T-cell (primary cell): ENCODE measurements at regions not wholly inside any gene's neighbourhood (a gene's known extent, or its start where the extent isn't known, plus 50 kb on each side); places are given as distances from the start of the nearest gene placed in this dataset.

Experiments used
- ATAC-seq, 4 experiments: fragments of 200-7000 bp in 3 of 4; fragments of 150-1000 bp in 1 of 4; cut with Tn5 transposase; replicated peaks in 1 of 4; 1 replicate in 3 of 4; 2 replicates in 1 of 4; pipeline ENCODE4 v1.10.0; 2021; ENCODE audit warnings: moderate library complexity in 3 of 4, mild to moderate bottlenecking in 2 of 4, moderate number of reproducible peaks in 1 of 4
- CTCF ChIA-PET, 2 donors: fragments of 300-600 bp; sonication (Branson Sonifier 250); formaldehyde crosslinking; loops; one replicate each; lab custom pipeline; 2022; ENCODE audit warnings: antibody characterized with exemption in 2 of 2; lab: Charles Lee
- POLR2A ChIA-PET, 2 donors: fragments of 300-600 bp; sonication (Branson Sonifier 250); formaldehyde crosslinking; loops; one replicate each; lab custom pipeline; 2022; ENCODE audit warnings: antibody characterized with exemption in 2 of 2; lab: Charles Lee
- DNase-seq, 35 experiments: peaks; one replicate each; pipeline versions ENCODE4 v3.0.0 to v3.0.0-alpha.2; 2013 to 2023
- H3K27ac ChIP-seq: one replicate; pipeline ENCODE4 v1.5.1; 2013; ENCODE audit warnings: low read length
- H3K27me3 ChIP-seq, 2 experiments: replicated peaks in 1 of 2; 1 replicate in 1 of 2; 2 replicates in 1 of 2; pipeline versions ENCODE4 v1.6.1 to v1.7.0; 2013; ENCODE audit warnings: low read length in 1 of 2, mixed read lengths in 1 of 2; ENCODE audit not compliant: control insufficient read depth in 2 of 2, insufficient read depth in 2 of 2; ENCODE audit errors: extremely low read depth in 1 of 2
- H3K36me3 ChIP-seq, 2 donors: 1 replicate in 1 of 2; 2 replicates in 1 of 2; pipeline versions ENCODE4 v1.6.1 to v1.7.0; 2013; ENCODE audit warnings: low read length in 1 of 2; ENCODE audit not compliant: control insufficient read depth in 2 of 2, insufficient read depth in 1 of 2; ENCODE audit errors: extremely low read depth in 1 of 2
- H3K4me1 ChIP-seq, 2 experiments: 1 replicate in 1 of 2; 2 replicates in 1 of 2; pipeline versions ENCODE4 v1.6.1 to v1.7.0; 2013; ENCODE audit warnings: low read length in 2 of 2, mixed read lengths in 1 of 2; ENCODE audit not compliant: insufficient read depth in 2 of 2, control insufficient read depth in 1 of 2; ENCODE audit errors: extremely low read depth in 1 of 2
- H3K4me3 ChIP-seq, 2 donors: 1 replicate in 1 of 2; 2 replicates in 1 of 2; pipeline versions ENCODE4 v1.5.1 to v1.7.0; 2013; ENCODE audit warnings: mild to moderate bottlenecking in 2 of 2, low read length in 1 of 2, moderate library complexity in 1 of 2; ENCODE audit not compliant: control insufficient read depth in 1 of 2; ENCODE audit errors: extremely low read depth in 1 of 2
- H3K9me3 ChIP-seq: 2 replicates; pipeline ENCODE4 v1.7.0; 2013
- H3K27ac Mint-ChIP-seq, 2 donors: one replicate each; pipeline ENCODE4 v1.8.0; 2020 to 2021; ENCODE audit warnings: mild to moderate bottlenecking in 2 of 2, mixed read lengths in 2 of 2
- H3K27me3 Mint-ChIP-seq, 2 donors: one replicate each; pipeline ENCODE4 v1.8.0; 2021 to 2022; ENCODE audit warnings: mixed read lengths in 2 of 2
- H3K36me3 Mint-ChIP-seq: one replicate; pipeline ENCODE4 v1.8.0; 2021; ENCODE audit warnings: mixed read lengths
- H3K4me1 Mint-ChIP-seq, 3 donors: one replicate each; pipeline ENCODE4 v1.8.0; 2020 to 2022; ENCODE audit warnings: mixed read lengths in 3 of 3, mild to moderate bottlenecking in 1 of 3
- H3K4me3 Mint-ChIP-seq, 3 donors: one replicate each; pipeline ENCODE4 v1.8.0; 2020 to 2022; ENCODE audit warnings: mild to moderate bottlenecking in 3 of 3, mixed read lengths in 3 of 3, moderate library complexity in 3 of 3
- H3K9me3 Mint-ChIP-seq, 3 donors: one replicate each; pipeline ENCODE4 v1.8.0; 2020 to 2022; ENCODE audit warnings: mixed read lengths in 3 of 3
- WGBS: methylation state at CpG from one replicate; pipeline ENCODE4 v1.1.5; 2013; ENCODE audit warnings: missing lambda C conversion rate; ENCODE audit not compliant: insufficient coverage; 5-methylcytosine and 5-hydroxymethylcytosine counted together

GRCh38 chr12:90622431-90622830 lies 332.5 kb downstream of the CCER1 start:
- Mint-ChIP-seq H3K9me3 (peaks cover 0 to 7% (median 0%) of the 10 kb centered on the region in 3 donors), H3K4me1 (no peaks in the 10 kb centered on the region), H3K4me3 (no peak overlapping the region), H3K27ac (no peak overlapping the region), H3K27me3 (no peaks in the 10 kb centered on the region), H3K36me3 (no peaks in the 10 kb centered on the region)
- H3K27ac ChIP-seq = no peak overlapping the region
- ATAC-seq (no peak), DNase-seq (no peak)
- H3K27me3 ChIP-seq = no peaks in the 10 kb centered on the region
- no peaks in the 10 kb centered on the region for H3K9me3 ChIP-seq
- ChIA-PET POLR2A (no interaction called here), CTCF (no interaction called here)
- WGBS = 89% methylated on average over 1 of the region's 3 CpGs
- no peaks in the 10 kb centered on the region for H3K36me3 ChIP-seq
- H3K4me1 ChIP-seq = no peaks in the 10 kb centered on the region
- no peak overlapping the region for H3K4me3 ChIP-seq

- Histone ChIP-seq H3K4me3 (no peak overlapping the region), H3K4me1 (no peaks in the 10 kb centered on the region), H3K9me3 (no peaks in the 10 kb centered on the region), H3K36me3 (no peaks in the 10 kb centered on the region), H3K27ac (no peak overlapping the region), H3K27me3 (no peaks in the 10 kb centered on the region)
- DNase-seq (no peak), ATAC-seq (no peak)
- H3K4me3 Mint-ChIP-seq = no peak overlapping the region
- H3K9me3 Mint-ChIP-seq = peaks cover 0 to 2% (median 0%) of the 10 kb centered on the region in 3 donors
- POLR2A ChIA-PET = no interaction called here
- no peak overlapping the region for H3K27ac Mint-ChIP-seq
- no CpG with 5 or more reads among the region's 2 CpGs for WGBS
- no peaks in the 10 kb centered on the region for H3K4me1 Mint-ChIP-seq
- no peaks in the 10 kb centered on the region for H3K27me3 Mint-ChIP-seq
- no peaks in the 10 kb centered on the region for H3K36me3 Mint-ChIP-seq
- CTCF ChIA-PET = no interaction called here
Measured at GRCh38 chr12:90621927-90622326, 333.0 kb downstream of the CCER1 start.

- Mint-ChIP-seq H3K27me3 (no peaks in the 10 kb centered on the region), H3K36me3 (no peaks in the 10 kb centered on the region), H3K27ac (no peak overlapping the region), H3K9me3 (no peaks in the 10 kb centered on the region), H3K4me3 (no peak overlapping the region), H3K4me1 (no peaks in the 10 kb centered on the region)
- DNase-seq (no peak), ATAC-seq (no peak)
- no CpG with 5 or more reads among the region's 2 CpGs for WGBS
- no peak overlapping the region for H3K27ac ChIP-seq
- H3K4me3 ChIP-seq = no peak overlapping the region
- no peaks in the 10 kb centered on the region for H3K9me3 ChIP-seq
- ChIA-PET CTCF (no interaction called here), POLR2A (no interaction called here)
- H3K36me3 ChIP-seq = no peaks in the 10 kb centered on the region
- H3K27me3 ChIP-seq = no peaks in the 10 kb centered on the region
- H3K4me1 ChIP-seq = no peaks in the 10 kb centered on the region
Measured at GRCh38 chr12:90619943-90620342, 335.0 kb downstream of the CCER1 start.

GRCh38 chr12:90618586-90618985 lies 336.4 kb downstream of the CCER1 start:
- Mint-ChIP-seq H3K9me3 (no peaks in the 10 kb centered on the region), H3K36me3 (no peaks in the 10 kb centered on the region), H3K27ac (no peak overlapping the region), H3K27me3 (no peaks in the 10 kb centered on the region), H3K4me3 (no peak overlapping the region), H3K4me1 (no peaks in the 10 kb centered on the region)
- POLR2A ChIA-PET = no interaction called here
- H3K27me3 ChIP-seq = no peaks in the 10 kb centered on the region
- no peak overlapping the region for H3K27ac ChIP-seq
- CTCF ChIA-PET = no interaction called here
- ATAC-seq (no peak), DNase-seq (no peak)
- no peaks in the 10 kb centered on the region for H3K4me1 ChIP-seq
- no peaks in the 10 kb centered on the region for H3K36me3 ChIP-seq
- no peak overlapping the region for H3K4me3 ChIP-seq
- H3K9me3 ChIP-seq = no peaks in the 10 kb centered on the region

- ATAC-seq (no peak), DNase-seq (no peak)
- Histone ChIP-seq H3K4me1 (no peaks in the 10 kb centered on the region), H3K27me3 (no peaks in the 10 kb centered on the region), H3K9me3 (no peaks in the 10 kb centered on the region), H3K27ac (no peak overlapping the region), H3K4me3 (no peak overlapping the region), H3K36me3 (no peaks in the 10 kb centered on the region)
- Mint-ChIP-seq H3K27ac (no peak overlapping the region), H3K4me3 (no peak overlapping the region), H3K4me1 (no peaks in the 10 kb centered on the region), H3K27me3 (no peaks in the 10 kb centered on the region), H3K36me3 (no peaks in the 10 kb centered on the region), H3K9me3 (no peaks in the 10 kb centered on the region)
- ChIA-PET CTCF (no interaction called here), POLR2A (no interaction called here)
Measured at GRCh38 chr12:90611891-90612290, 343.1 kb downstream of the CCER1 start.

GRCh38 chr12:90611048-90611447 lies 343.9 kb downstream of the CCER1 start:
- Mint-ChIP-seq H3K27me3 (no peaks in the 10 kb centered on the region), H3K9me3 (no peaks in the 10 kb centered on the region), H3K36me3 (no peaks in the 10 kb centered on the region), H3K4me1 (no peaks in the 10 kb centered on the region), H3K4me3 (no peak overlapping the region), H3K27ac (no peak overlapping the region)
- ATAC-seq (no peak), DNase-seq (no peak)
- H3K27me3 ChIP-seq = no peaks in the 10 kb centered on the region
- no peak overlapping the region for H3K4me3 ChIP-seq
- no peaks in the 10 kb centered on the region for H3K9me3 ChIP-seq
- no CpG with 5 or more reads among the region's 3 CpGs for WGBS
- H3K27ac ChIP-seq = no peak overlapping the region
- POLR2A ChIA-PET = no interaction called here
- no peaks in the 10 kb centered on the region for H3K4me1 ChIP-seq
- CTCF ChIA-PET = no interaction called here
- no peaks in the 10 kb centered on the region for H3K36me3 ChIP-seq

- Mint-ChIP-seq H3K36me3 (no peaks in the 10 kb centered on the region), H3K4me3 (no peak overlapping the region), H3K4me1 (no peaks in the 10 kb centered on the region), H3K9me3 (no peaks in the 10 kb centered on the region), H3K27me3 (no peaks in the 10 kb centered on the region), H3K27ac (no peak overlapping the region)
- Histone ChIP-seq H3K4me3 (no peak overlapping the region), H3K36me3 (no peaks in the 10 kb centered on the region), H3K27ac (no peak overlapping the region), H3K27me3 (no peaks in the 10 kb centered on the region), H3K4me1 (no peaks in the 10 kb centered on the region), H3K9me3 (no peaks in the 10 kb centered on the region)
- WGBS = no CpG with 5 or more reads among the region's 2 CpGs
- ATAC-seq = no peak
- POLR2A ChIA-PET = no interaction called here
- CTCF ChIA-PET = no interaction called here
- no peak for DNase-seq
Measured at GRCh38 chr12:90593596-90594295, 361.2 kb downstream of the CCER1 start.
